NOMO-1 (cell line): ENCODE measurements at regions not wholly inside any gene's neighbourhood (a gene's known extent, or its start where the extent isn't known, plus 50 kb on each side); places are given as distances from the start of the nearest gene placed in this dataset.
"Not testable (repeated sequence)": the region's sequence is repeated elsewhere in the genome, so short reads cannot be mapped to it uniquely, and the experiment has no call there.

Experiments
- DNase-seq, 2 experiments: peaks; one replicate each; lab custom pipeline; 2025; ENCODE audit not compliant: unreplicated experiment in 2 of 2; lab: John Stamatoyannopoulos, UW

GRCh38 chr12:28023156-28023887 is 50.8 kb upstream of the PTHLH start:
- no peak for DNase-seq

- no peak for DNase-seq
Measured at GRCh38 chr12:28024231-28024995, 51.9 kb upstream of the PTHLH start.

- DNase-seq: no peak
Measured at GRCh38 chr12:28025821-28026505, 53.4 kb upstream of the PTHLH start.

- no peak for DNase-seq
Measured at GRCh38 chr12:28026701-28027100, 54.2 kb upstream of the PTHLH start.

GRCh38 chr12:28027328-28027727 is 54.8 kb upstream of the PTHLH start:
- no peak for DNase-seq

- DNase-seq: no peak
Measured at GRCh38 chr12:28027947-28028724, 55.6 kb upstream of the PTHLH start.

- DNase-seq: no peak
Measured at GRCh38 chr12:28032811-28033537, 60.4 kb upstream of the PTHLH start.

- no peak for DNase-seq
Measured at GRCh38 chr12:28033538-28033915, 61.0 kb upstream of the PTHLH start.

GRCh38 chr12:28034271-28034670 is 61.7 kb upstream of the PTHLH start:
- no peak for DNase-seq

GRCh38 chr12:28035500-28035899 is 63.0 kb upstream of the PTHLH start:
- no peak for DNase-seq

GRCh38 chr12:28036940-28037339 is 64.4 kb upstream of the PTHLH start:
- DNase-seq: no peak

- no peak for DNase-seq
Measured at GRCh38 chr12:28040246-28040645, 67.7 kb upstream of the PTHLH start.

GRCh38 chr12:28046600-28046999 is 74.1 kb upstream of the PTHLH start:
- DNase-seq: not testable (repeated sequence)

GRCh38 chr12:28050606-28051005 is 78.1 kb upstream of the PTHLH start:
- no peak for DNase-seq

- DNase-seq: no peak
Measured at GRCh38 chr12:28051516-28052354, 79.2 kb upstream of the PTHLH start.

GRCh38 chr12:28053564-28053963 is 81.0 kb upstream of the PTHLH start:
- DNase-seq: no peak

GRCh38 chr12:28054583-28054982 is 82.0 kb upstream of the PTHLH start:
- no peak for DNase-seq

- DNase-seq: no peak
Measured at GRCh38 chr12:28057856-28058615, 85.5 kb upstream of the PTHLH start.

- DNase-seq: no peak
Measured at GRCh38 chr12:28059220-28059619, 86.7 kb upstream of the PTHLH start.
